ACHN (cell line): ENCODE measurements at regions not wholly inside any gene's neighbourhood (a gene's known extent, or its start where the extent isn't known, plus 50 kb on each side); places are given as distances from the start of the nearest gene placed in this dataset.
"Not testable (repeated sequence)": the region's sequence is repeated elsewhere in the genome, so short reads cannot be mapped to it uniquely, and the experiment has no call there.

Source experiments
- DNase-seq: peaks from one replicate; pipeline ENCODE4 v3.0.0-alpha.2; 2015
- in situ Hi-C: cut with HindIII; loops from 2 replicates; pipeline ENCODE4 v1.10.0; 2017; ENCODE audit warnings: low sequenced_read_pairs, low pct_ligation_motif_present, low pct_unique_long_range_greater_than_20kb

DNA sequence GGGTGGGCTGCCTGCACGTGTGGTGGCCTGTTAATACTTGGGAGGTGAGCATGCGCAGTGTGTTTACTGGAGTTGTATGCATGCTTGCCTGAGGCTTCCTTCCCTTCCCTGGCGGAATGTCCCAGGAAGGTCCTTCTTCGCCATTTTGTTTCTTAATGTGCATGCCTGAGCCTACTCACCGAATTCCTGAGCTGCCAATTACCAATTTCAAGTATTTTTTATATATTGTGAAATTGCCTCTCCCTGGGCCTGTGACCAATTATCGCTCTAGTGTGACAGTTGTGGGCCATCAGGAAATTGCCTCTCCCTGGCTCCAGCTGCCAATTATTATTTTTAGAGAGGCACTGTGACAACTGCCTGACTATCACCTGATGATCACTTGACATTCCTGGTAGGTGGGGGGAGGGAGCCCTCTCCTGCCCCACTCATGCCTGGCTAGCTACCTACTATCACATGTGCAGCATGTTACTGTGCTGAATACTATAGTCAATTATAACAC, 70.0 kb downstream of the FAM50B start:
- peak; percentile 32 for DNase-seq
- in situ Hi-C loops, result no loop called here

DNA sequence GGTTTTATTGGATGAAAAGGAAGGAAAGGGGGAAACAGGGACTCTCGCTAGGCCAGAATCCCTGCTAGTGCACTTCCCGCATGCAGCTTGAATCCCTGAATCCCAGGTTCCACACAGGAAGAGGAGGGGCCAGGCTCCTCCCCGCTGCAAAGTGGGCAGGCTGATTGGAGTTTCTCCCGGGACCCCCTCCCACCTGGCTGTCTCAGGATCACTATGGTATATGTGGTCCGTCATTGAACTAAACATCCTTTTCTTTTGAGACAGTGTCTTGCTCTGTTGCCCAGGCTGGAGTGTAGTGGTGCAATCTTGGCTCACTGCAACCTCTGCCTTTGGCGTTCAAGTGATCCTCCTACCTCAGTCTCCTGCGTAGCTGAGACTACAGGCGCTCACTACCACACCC, 70.7 kb downstream of the FAM50B start:
- in situ Hi-C loops, result no loop called here
- no peak for DNase-seq

DNA sequence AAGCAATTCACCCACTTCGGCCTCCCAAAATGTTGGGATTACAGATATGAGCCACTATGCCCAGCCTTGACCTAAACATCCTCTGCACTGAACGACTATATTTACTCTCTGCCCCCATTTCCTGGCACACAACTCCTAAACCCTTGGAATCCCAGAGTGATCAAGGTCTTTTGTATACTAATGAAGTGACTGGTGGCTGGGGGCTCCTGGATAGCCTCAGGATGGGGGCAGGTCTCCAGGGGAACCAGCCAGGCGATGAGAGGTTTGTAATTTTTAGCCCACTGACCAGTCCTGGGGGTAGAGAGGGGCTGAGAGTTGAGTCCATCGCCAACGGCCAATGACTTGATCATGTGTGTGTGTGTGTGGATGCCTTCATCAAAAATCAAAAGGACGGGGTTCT, 71.1 kb downstream of the FAM50B start:
- in situ Hi-C loops, result no loop called here
- DNase-seq, result no peak

DNA sequence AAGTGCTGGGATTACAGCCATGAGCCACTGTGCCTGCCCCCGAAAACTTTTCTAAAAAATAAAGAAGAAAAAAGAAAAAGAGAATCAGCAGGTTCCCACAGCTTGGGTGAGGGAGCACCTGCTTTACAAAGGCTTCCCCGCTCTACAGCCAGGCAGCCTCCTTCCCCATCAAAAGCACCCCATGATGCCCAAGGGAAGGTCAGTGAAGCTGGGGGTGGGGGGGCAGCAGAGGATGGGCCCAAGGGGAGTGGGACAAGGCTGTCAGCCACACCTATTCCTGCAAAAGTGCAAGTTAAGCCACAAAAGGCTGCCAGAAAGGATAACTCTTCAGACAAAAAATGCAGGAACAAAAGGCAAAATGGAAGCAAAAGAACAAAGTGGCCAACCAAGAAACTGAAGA, 72.5 kb downstream of the FAM50B start:
- in situ Hi-C loops, result no loop called here
- DNase-seq, result no peak

DNA sequence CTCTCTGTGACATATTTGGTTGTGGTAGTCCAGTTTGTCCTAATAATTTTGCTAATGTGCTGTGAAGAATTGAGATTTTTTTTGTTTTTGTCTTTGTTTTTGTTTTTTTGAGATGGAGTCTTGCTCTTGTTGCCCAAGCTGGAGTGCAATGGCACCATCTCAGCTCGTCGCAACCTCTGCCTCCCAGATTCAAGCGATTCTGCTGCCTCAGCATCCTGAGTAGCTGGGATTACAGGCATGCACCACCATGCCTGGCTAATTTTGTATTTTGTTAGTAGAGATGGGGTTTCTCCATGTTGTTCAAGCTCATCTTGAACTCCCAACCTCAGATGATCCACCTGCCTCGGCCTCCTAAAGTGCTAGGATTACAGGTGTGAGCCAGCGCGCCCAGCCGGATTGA, 73.4 kb downstream of the FAM50B start:
- in situ Hi-C loops, DNase-seq: not testable (repeated sequence)

DNA sequence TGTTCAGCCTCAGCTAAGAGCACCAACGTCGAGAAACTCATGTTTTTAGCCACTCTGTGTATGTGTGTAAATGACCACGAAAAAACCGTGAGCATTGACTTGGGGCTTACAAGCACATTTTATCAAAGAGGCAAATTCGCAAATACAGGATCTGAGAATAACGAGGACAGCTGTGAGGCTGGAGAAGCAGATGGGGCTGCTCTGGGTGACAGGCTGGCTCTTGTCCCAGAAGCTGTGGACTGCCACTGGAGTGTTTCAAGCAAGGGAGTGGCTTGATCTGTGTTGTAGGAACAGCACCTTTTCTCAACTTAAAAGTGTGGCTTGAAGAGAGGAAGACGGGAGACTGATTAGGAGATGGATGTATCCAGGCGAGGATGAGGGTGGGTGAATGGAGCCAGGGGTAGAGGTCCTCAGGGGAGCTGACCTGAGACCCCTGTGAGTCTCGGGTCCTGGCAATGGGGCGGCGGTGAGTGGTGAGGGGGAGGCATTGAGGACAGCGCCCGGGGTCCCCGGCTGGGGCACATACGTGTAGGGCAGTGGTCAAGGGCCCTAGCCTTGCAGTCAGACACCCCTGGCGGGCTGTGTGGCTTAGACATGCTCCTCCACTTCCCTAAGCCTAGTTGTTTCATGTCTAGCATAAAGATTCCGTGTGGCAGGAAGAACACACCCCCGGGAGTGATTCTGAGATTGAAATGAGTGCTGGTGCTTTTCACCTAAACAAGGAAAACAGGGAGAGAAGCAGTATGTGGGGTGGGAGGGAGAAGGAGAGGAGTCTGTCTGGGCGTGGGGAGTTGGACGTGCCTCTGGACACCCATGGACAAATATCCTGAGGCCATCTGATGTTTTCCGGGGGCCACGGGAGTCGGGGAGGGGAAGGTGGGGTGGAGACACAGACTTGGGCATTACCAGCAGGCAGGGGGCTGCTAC, 76.3 kb downstream of the FAM50B start:
- in situ Hi-C loops, DNase-seq: not testable (repeated sequence)

DNA sequence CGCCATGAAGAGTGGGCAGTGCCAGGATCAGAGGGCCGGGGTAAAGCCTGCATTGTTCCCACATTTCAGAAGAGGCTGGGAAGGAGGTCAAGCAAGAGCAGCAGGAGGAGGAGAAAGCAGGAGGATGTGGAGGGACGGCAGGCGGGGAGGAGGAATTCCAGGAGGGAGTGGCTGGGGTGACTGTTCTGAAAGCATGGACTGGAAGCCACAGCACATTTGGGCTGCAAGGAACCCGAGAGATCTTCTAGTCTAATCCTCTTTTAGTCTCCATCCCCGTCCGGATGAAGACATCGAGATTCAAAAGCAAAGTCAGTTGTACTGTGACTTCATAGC, 76.9 kb downstream of the FAM50B start:
- no peak for DNase-seq
- in situ Hi-C loops, result no loop called here

DNA sequence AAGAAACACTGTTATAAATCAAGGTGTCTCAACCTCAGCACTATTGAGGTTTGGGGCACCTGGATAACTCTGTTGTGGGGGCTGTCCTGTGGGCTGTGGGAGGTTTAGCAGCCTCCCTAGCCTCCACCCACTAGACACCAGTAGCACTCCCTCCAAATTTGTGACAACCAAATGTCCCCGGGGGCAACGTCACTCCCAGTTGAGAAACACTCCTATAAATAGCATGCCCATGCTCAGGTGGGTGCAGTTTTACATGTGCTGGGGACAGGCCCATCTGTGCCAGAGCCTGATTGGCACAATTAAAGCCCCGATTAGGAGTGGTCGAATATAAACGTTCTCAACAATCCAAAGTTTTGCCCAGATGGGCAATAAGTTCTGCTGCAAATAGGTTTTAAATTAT, 78.9 kb downstream of the FAM50B start:
- DNase-seq, result no peak
- in situ Hi-C loops, result no loop called here

DNA sequence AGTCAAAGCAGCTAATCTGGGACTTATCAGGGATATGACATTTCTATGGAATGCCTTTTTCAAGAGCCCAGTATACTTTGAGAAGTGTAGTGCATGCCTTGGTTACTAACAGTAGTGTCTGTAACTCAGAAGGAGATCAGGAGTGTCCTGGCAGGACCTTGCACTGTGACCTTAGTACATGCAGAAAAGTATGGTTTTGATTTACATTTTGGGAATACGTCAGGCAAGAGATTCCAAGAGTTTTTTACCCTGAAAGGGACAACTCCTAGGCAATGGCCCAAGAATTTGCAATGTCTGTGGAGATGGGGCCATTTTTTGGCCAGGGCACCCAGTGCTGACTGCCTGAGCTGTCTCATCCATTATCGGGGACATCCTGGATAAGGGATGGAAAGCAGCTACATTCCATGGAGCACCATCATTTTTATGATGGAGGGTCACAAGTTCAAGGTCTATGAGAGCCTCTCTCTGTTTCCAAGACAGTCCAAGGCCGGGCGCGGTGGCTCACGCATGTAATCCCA, 80.2 kb downstream of the FAM50B start:
- no peak for DNase-seq
- in situ Hi-C loops, result no loop called here

DNA sequence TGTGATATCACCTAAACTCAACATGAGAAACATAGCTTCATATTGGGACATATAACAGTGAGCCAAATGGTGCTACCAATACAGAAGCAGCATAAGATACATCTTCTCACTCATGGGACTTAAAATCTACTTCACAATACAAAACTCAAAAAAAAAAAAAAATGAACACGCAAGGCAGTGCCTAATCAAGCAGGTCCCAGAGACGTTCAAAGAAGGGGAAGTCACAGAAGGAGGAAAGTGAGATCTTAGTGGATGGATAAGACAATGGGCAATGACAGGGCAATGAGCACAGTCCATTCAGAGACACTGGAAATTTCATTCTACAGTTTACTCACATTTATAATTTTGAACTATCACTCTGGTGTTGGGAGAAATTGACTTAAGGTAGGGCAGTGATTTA, 88.3 kb downstream of the FAM50B start:
- in situ Hi-C loops, result no loop called here

DNA sequence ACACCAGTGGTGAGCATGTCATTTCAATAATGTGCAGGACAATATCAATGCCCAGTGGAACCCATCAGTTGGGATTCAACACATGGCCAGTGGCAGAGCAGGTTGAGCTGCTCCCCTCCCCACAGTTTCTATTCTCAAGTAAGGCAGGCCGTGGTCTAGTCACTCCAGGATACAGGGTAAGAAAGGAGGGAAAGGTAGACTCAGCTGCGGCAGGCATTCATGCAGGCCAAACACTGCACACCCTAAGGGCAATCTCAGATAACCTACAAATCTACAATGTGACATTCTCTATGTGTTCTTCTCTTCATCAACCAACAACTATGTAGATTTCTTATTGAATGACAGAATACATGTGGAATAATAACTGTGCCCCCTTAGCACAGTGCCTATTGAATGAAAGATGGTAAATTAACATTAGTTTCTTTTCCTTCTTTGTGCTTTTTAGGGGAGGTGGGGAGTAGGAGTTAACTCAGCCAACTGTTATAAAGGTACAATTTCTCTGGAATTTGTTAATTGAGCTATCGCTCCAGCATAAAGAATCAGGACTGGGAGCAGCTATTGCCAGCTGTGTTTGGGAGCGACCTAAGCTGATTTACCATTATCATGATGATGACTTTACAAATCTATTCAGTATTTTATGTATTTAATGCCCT, 89.7 kb downstream of the FAM50B start:
- in situ Hi-C loops, result no loop called here

More for the DNA sequence above, 88.3 kb downstream of the FAM50B start:
- no peak for DNase-seq

DNA sequence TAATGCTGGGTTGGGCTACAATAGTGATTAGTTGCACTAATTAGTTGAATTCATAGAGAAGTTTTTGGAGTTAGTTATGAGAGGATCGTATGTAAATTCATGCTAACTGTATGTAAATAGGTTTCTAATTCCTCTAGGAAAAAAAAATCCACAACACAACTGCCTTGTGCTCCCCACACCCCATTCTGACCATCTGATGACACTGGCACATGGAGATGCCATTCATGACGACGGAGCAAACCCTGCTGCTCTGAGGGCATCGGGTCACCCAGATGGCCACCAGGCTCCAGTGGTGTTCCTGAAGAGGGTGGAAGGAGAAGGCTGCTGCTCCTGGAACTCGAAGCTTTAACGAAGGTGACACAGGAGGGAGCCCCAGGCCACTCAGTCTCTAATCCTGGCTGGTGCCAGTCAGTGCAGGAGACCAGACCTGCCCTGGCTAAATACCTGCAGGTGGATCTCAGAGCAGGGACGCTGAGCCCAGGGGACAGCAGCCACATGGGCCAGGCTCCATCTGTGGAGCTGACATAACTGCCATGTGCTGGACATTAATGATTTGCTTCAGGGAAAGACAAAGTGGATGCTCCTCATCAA, 90.3 kb downstream of the FAM50B start:
- in situ Hi-C loops, result no loop called here
- no peak for DNase-seq

More for the DNA sequence above, 89.7 kb downstream of the FAM50B start:
- DNase-seq, result no peak

DNA sequence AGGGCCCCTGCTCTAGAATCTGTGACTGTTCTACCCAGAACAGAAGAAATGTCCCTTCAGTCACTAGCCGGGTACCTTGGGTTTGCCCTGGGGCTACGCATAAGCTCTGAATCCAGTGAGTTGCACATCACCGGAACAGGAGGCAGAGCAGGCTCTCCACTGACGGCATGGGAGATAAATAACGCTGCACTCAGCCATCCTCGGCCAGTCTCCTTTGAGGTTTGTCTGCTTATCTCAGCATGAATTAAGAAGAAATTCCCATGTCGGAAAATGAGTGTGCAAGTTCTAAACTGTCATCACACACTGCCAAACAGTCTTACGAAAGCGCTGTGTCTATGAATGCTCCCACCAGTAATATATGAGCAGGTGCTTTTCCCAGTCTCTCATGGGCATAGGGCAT, 90.8 kb downstream of the FAM50B start:
- no peak for DNase-seq
- in situ Hi-C loops, result no loop called here

DNA sequence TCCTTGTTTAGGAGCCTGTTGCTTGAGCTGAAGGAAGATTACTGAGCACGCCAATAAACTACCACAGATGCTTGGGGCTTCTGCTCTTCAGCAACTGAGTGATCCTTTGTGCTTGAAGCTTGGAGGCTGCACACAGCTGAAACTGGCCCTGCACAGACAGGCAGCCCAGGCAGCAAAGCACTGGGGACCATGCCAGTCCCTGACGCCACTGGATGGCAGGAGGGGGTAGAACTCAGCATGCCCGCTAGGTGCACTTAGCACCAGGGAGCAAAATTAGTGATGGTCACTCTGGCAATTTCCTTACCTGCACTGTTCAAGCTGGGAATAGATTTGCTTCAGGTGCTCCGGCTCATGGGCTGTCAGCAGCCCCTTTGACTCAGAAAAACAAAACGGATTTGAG, 91.5 kb downstream of the FAM50B start:
- in situ Hi-C loops, result no loop called here
- no peak for DNase-seq

DNA sequence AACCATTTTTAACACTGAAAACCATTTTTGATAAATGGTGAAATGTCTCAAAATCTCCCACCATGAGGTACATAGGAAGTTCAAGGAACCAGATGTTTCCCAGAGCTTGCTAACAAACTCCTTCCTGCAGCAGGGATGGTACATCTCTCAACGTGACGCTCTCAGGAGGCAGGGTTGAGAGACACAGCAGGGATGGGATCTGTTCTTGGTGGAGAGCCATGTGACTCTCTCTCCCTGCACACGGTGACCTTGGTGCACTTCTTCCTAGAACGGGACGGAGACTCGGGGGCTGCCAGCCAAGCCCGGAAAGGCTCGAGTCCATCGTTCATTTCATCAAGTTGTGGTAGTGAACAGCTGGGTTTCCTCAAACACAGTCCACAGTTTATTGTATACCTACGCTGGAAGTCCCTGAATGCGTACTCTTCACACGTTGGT, 94.2 kb downstream of the FAM50B start:
- in situ Hi-C loops, result no loop called here

DNA sequence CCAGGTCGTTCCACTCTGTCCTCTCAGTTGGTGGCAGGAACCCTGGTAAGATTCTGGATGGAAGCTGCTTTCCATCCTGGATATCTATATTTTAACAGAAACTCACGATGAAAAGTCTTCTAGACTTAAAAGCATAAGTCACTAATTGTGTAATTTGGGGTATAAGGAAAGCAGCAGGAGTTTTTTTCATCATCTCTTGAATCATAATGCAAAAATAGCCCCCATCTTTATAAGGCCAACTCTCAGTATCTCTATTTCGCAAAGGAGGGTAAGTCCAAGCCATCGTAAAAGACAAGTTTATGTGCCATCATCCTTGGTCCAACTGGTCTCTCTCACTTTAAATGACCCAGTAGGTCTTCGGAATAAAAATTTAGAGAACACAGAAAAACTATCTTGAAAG, 95.1 kb downstream of the FAM50B start:
- in situ Hi-C loops, result no loop called here
- DNase-seq, result no peak

More for the DNA sequence above, 94.2 kb downstream of the FAM50B start:
- no peak for DNase-seq

DNA sequence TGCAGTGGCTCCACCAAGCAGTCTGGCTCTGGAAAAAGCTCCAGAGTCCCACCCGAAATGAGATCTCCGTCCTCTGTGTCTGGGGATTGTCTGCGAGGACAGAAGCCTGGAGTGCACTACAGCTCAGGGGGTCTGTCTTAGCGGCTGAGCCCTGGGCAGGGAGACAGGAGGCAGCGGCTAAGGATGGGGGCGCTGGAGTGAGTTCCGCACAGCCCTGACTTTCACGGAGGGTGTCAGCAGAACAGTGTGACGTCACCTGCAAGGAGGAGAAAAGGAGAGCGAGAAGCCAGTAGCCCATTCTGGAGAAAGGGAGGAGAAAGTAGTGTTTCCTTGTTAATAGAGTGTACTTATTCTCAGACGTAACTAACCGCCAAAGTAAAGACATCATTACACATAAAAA, 97.6 kb downstream of the FAM50B start:
- in situ Hi-C loops, result no loop called here
- no peak for DNase-seq

DNA sequence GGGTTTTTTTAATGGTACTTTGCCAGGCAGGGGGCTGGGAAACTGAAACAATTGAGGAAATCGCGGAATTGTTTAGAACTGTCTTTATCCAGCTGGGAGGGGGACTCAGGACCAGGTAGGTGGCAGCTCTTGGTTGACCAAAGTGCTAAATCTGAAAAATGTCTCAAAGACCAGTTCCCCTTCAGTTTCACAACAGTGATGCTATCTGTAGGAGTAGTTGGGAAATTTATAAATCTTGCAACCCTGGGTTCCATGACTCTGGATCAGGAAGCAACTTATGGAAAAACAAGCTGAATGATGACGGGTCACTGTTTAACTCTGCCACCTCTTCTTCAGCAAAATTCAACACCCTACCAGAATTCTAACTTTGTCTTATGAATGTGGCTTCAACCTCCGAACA, 99.7 kb downstream of the FAM50B start:
- in situ Hi-C loops, result no loop called here
- DNase-seq, result no peak

DNA sequence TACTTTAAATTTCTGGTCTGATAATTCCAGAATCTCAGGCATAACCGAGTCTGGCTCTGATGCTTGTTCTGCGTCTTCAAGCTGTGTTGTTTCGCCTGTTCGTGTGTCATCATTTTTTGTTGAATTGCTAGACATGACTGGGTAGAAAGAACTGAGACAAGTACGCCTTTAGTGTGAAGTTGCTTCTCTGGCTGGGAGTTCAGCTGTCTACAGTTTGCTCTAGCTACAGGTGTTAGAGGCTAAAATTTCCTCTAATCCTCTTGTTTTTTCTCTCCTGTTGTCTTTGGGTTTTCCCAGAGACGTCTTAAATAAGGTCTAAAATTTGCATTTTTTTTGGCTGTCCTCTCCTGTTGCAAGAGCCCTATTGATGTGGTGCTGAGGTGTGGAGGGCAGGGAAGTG, 100.3 kb downstream of the FAM50B start:
- in situ Hi-C loops, result no loop called here
- DNase-seq, result no peak
